ENCODE measurements at regions not wholly inside any gene's neighbourhood (a gene's known extent, or its start where the extent isn't known, plus 50 kb on each side); places are given as distances from the start of the nearest gene placed in this dataset.

GRCh38 chr22:48351376-48352085 lies 1476.1 kb downstream of the BRD1 start:
- Histone ChIP-seq H3K4me1 (ENCODE audit: control insufficient read depth, insufficient read depth, low read length) (no peaks in the 10 kb centered on the region), H3K9me3 (ENCODE audit: control insufficient read depth, insufficient read depth, low read length) (no peaks in the 10 kb centered on the region), H3K4me3 (ENCODE audit: low read length) (no peak overlapping the region), H3K27ac (ENCODE audit: low read length) (no peak overlapping the region), H3K36me3 (ENCODE audit: control insufficient read depth, insufficient read depth, low read length) (no peaks in the 10 kb centered on the region), H3K27me3 (ENCODE audit: control insufficient read depth, insufficient read depth, low read length) (no peaks in the 10 kb centered on the region)
- H3K9me3 Mint-ChIP-seq: no peaks in the 10 kb centered on the region
- ATAC-seq (no peak), DNase-seq (no peak)
- intact Hi-C loops (cut with micrococcal nuclease): no loop called here
- no peak for TF ChIP-seq CTCF (IDR thresholded peaks at IDR 0.05)
- no peaks in the 10 kb centered on the region for H3K36me3 Mint-ChIP-seq
- H3K4me3 Mint-ChIP-seq: no peak overlapping the region
- H3K27me3 Mint-ChIP-seq (ENCODE audit: low read depth in 2 of 2): peaks cover 9% of the 10 kb centered on the region in 2 donors
- 76% methylated on average over 13 of the region's 13 CpGs for WGBS (ENCODE audit: insufficient coverage)
- no peaks in the 10 kb centered on the region for H3K4me1 Mint-ChIP-seq
- no peak overlapping the region for H3K27ac Mint-ChIP-seq

DNA sequence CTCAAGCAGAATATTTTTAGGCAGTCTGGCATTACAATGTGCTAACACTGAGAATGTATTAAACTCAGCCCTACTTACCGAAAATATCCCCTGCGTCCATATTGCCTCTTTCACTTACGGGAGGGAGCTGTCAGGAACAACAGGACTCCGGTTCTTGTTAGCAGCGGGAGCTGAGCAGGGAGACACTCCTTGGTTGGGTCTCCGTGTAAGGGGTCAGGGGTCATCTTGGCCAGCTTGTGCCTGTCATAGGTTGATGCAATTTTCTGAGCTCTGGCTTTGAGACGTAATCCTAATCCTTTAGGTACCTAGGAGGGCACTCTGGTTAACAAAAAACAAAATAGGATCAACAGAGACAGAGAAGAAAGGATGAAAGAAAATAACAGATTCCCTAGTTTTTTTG lies 1477.2 kb downstream of the BRD1 start:
- Histone ChIP-seq H3K36me3 (ENCODE audit: control insufficient read depth, insufficient read depth, low read length) (no peaks in the 10 kb centered on the region), H3K27me3 (ENCODE audit: control insufficient read depth, insufficient read depth, low read length) (no peaks in the 10 kb centered on the region), H3K4me1 (ENCODE audit: control insufficient read depth, insufficient read depth, low read length) (no peaks in the 10 kb centered on the region), H3K27ac (ENCODE audit: low read length) (no peak overlapping the region), H3K4me3 (ENCODE audit: low read length) (no peak overlapping the region), H3K9me3 (ENCODE audit: control insufficient read depth, insufficient read depth, low read length) (no peaks in the 10 kb centered on the region)
- no peak overlapping the region for H3K27ac Mint-ChIP-seq
- no peak overlapping the region for H3K4me3 Mint-ChIP-seq
- no peak for TF ChIP-seq CTCF (IDR thresholded peaks at IDR 0.05)
- no peaks in the 10 kb centered on the region for H3K36me3 Mint-ChIP-seq
- H3K4me1 Mint-ChIP-seq: no peaks in the 10 kb centered on the region
- DNase-seq (no peak), ATAC-seq (no peak)
- H3K9me3 Mint-ChIP-seq: no peaks in the 10 kb centered on the region
- intact Hi-C loops (cut with micrococcal nuclease): no loop called here
- WGBS (ENCODE audit: insufficient coverage): 77% methylated on average over 7 of the region's 7 CpGs
- H3K27me3 Mint-ChIP-seq (ENCODE audit: low read depth in 2 of 2): peaks cover 5 to 8% of the 10 kb centered on the region in 2 donors

DNA sequence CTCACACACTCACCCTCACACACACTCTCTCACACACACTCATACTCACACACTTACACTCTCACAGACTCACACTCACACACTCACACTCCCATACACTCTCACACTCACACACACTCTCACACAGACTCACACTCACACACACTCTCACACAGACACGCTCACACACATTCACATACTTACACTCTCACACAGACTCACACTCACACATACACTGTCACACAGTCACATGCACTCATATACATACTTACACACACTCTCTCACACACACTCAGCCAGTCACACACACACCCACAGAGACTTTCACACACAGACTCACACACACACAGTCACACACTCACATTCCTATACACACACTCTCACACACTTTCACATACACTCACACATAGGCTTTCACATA lies 1478.8 kb downstream of the BRD1 start:
- ATAC-seq (no peak), DNase-seq (no peak)
- Histone ChIP-seq H3K36me3 (ENCODE audit: control insufficient read depth, insufficient read depth, low read length) (no peaks in the 10 kb centered on the region), H3K27ac (ENCODE audit: low read length) (no peak overlapping the region), H3K4me3 (ENCODE audit: low read length) (no peak overlapping the region), H3K4me1 (ENCODE audit: control insufficient read depth, insufficient read depth, low read length) (no peaks in the 10 kb centered on the region), H3K9me3 (ENCODE audit: control insufficient read depth, insufficient read depth, low read length) (no peaks in the 10 kb centered on the region), H3K27me3 (ENCODE audit: control insufficient read depth, insufficient read depth, low read length) (no peaks in the 10 kb centered on the region)
- Mint-ChIP-seq H3K27me3 (ENCODE audit: low read depth in 2 of 2) (peaks cover 0 to 8% of the 10 kb centered on the region in 2 donors), H3K9me3 (no peaks in the 10 kb centered on the region), H3K4me3 (no peak overlapping the region), H3K4me1 (no peaks in the 10 kb centered on the region), H3K27ac (no peak overlapping the region), H3K36me3 (no peaks in the 10 kb centered on the region)
- intact Hi-C loops (cut with micrococcal nuclease): no loop called here
- no peak for TF ChIP-seq CTCF (IDR thresholded peaks at IDR 0.05)
- 90% methylated on average over 1 of the region's 1 CpG for WGBS (ENCODE audit: insufficient coverage)

DNA sequence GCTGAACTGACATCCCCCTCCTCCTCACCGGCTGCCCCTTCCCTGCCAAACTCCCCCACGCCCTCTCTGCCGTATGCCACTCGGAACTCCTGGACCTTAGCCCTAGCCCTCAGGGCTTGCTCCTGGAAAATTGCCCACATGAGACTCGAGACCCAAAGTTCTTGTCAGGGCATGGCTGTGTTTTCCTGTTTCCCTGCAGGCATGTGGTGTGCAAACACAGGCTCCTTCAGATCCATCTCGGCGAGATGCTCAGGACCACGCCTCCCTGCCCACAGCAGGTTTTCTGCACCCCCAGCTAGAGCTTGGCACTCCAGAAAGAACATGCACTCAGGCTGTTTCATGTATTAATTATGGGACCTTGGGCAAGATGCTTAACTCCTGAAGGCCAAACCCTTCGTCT lies 1480.4 kb downstream of the BRD1 start:
- H3K9me3 ChIP-seq (ENCODE audit: control insufficient read depth, insufficient read depth, low read length): no peaks in the 10 kb centered on the region
- H3K27ac Mint-ChIP-seq: no peak overlapping the region
- no peaks in the 10 kb centered on the region for H3K4me1 Mint-ChIP-seq
- ATAC-seq: no peak
- intact Hi-C loops (cut with micrococcal nuclease): no loop called here
- H3K27me3 ChIP-seq (ENCODE audit: control insufficient read depth, insufficient read depth, low read length): no peaks in the 10 kb centered on the region
- no peaks in the 10 kb centered on the region for H3K36me3 Mint-ChIP-seq
- no peaks in the 10 kb centered on the region for H3K4me1 ChIP-seq (ENCODE audit: control insufficient read depth, insufficient read depth, low read length)
- H3K4me3 Mint-ChIP-seq: no peak overlapping the region
- no peak for DNase-seq
- no peak for TF ChIP-seq CTCF (IDR thresholded peaks at IDR 0.05)
- WGBS (ENCODE audit: insufficient coverage): 81% methylated on average over 9 of the region's 9 CpGs
- H3K27me3 Mint-ChIP-seq (ENCODE audit: low read depth in 2 of 2): peaks cover 0 to under 1% of the 10 kb centered on the region in 2 donors
- no peaks in the 10 kb centered on the region for H3K9me3 Mint-ChIP-seq
- no peaks in the 10 kb centered on the region for H3K36me3 ChIP-seq (ENCODE audit: control insufficient read depth, insufficient read depth, low read length)
- H3K27ac ChIP-seq (ENCODE audit: low read length): no peak overlapping the region
- H3K4me3 ChIP-seq (ENCODE audit: low read length): no peak overlapping the region
